ENCODE measurements at regions not wholly inside any gene's neighbourhood (a gene's known extent, or its start where the extent isn't known, plus 50 kb on each side); places are given as distances from the start of the nearest gene placed in this dataset.
"Not testable (repeated sequence)": the region's sequence is repeated elsewhere in the genome, so short reads cannot be mapped to it uniquely, and the experiment has no call there.

- no peak for TF ChIP-seq CTCF (conservative IDR thresholded peaks at IDR 0.05; ENCODE audit: low read depth, low read length)
- DNase-seq (ENCODE audit: low read depth) = no peak
- no peak overlapping the region for H3K4me3 ChIP-seq (ENCODE audit: low read depth, low read length)
Observed at GRCh38 chr4:31016322-31017061, 296.3 kb downstream of the PCDH7 start.

- TF ChIP-seq CTCF (conservative IDR thresholded peaks at IDR 0.05; ENCODE audit: low read depth, low read length) = no peak
Observed at GRCh38 chr4:31020363-31020762, 300.2 kb downstream of the PCDH7 start.

GRCh38 chr4:31021008-31021407 is 300.8 kb downstream of the PCDH7 start:
- H3K4me3 ChIP-seq (ENCODE audit: low read depth, low read length) = no peak overlapping the region
- no peak for TF ChIP-seq CTCF (conservative IDR thresholded peaks at IDR 0.05; ENCODE audit: low read depth, low read length)
- no peak for DNase-seq (ENCODE audit: low read depth)

More at GRCh38 chr4:31020363-31020762, 300.2 kb downstream of the PCDH7 start:
- DNase-seq (ENCODE audit: low read depth) = no peak
- H3K4me3 ChIP-seq (ENCODE audit: low read depth, low read length) = no peak overlapping the region

GRCh38 chr4:31022702-31023101 is 302.5 kb downstream of the PCDH7 start:
- DNase-seq (ENCODE audit: low read depth) = no peak
- no peak overlapping the region for H3K4me3 ChIP-seq (ENCODE audit: low read depth, low read length)
- no peak for TF ChIP-seq CTCF (conservative IDR thresholded peaks at IDR 0.05; ENCODE audit: low read depth, low read length)

- H3K4me3 ChIP-seq (ENCODE audit: low read depth, low read length) = no peak overlapping the region
- no peak for DNase-seq (ENCODE audit: low read depth)
- TF ChIP-seq CTCF (conservative IDR thresholded peaks at IDR 0.05; ENCODE audit: low read depth, low read length) = no peak
Observed at GRCh38 chr4:31023109-31023508, 302.9 kb downstream of the PCDH7 start.

GRCh38 chr4:31023742-31024141 is 303.6 kb downstream of the PCDH7 start:
- no peak for TF ChIP-seq CTCF (conservative IDR thresholded peaks at IDR 0.05; ENCODE audit: low read depth, low read length)
- no peak for DNase-seq (ENCODE audit: low read depth)
- H3K4me3 ChIP-seq (ENCODE audit: low read depth, low read length) = no peak overlapping the region

- not testable (repeated sequence) for DNase-seq (ENCODE audit: low read depth); H3K4me3 ChIP-seq (ENCODE audit: low read depth, low read length)
Observed at GRCh38 chr4:31024781-31025180, 304.6 kb downstream of the PCDH7 start.
